Esophagus mucosa (tissue), 1 donor: ENCODE measurements at regions not wholly inside any gene's neighbourhood (a gene's known extent, or its start where the extent isn't known, plus 50 kb on each side); places are given as distances from the start of the nearest gene placed in this dataset.
"Not testable (repeated sequence)": the region's sequence is repeated elsewhere in the genome, so short reads cannot be mapped to it uniquely, and the experiment has no call there.

ENCODE experiments used
- ATAC-seq: fragments of 200-7000 bp; cut with Tn5 transposase; one replicate; pipeline ENCODE4 v1.9.1; 2020
- donor health status: DM: yes; HTN: yes; CAD: no.

DNA sequence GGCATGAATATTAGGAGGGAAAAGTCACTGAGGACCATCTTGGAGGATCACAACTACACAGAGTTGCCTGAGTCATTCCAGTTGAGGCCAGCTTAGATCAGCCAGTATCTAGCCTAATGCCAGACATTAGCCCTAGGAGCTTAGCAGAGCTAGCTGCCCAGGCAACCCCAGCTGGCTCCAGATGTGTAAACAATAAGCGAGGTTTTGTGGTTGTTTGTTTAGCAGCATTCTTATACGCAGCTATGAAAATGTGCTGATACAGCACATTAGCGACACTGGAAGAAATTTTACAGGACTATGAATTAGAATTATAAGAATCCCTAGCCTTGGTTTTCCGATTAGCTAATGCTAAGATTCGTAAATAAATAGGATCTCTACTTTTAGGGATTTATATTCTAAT lies 59.3 kb downstream of the BTBD3 start:
- no peak for ATAC-seq

DNA sequence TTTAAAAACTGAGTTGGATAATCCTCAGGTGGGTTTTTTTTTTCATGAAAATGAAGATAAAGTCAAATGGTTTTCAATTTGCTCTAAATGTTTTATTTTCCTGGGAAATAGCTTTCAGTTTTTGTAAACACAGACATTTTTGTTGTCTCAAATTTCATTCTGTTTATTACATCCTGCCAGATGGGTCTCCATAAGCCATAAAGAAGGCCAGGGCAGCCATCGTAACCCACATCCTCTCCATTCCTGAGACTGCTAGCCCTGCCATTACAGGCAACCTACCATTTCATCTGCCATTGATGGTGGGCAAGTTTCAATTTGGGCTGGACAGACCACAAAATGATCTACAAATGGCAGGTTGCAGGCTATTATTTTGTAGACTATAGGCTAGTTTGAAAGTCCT lies 60.8 kb downstream of the BTBD3 start:
- no peak for ATAC-seq

DNA sequence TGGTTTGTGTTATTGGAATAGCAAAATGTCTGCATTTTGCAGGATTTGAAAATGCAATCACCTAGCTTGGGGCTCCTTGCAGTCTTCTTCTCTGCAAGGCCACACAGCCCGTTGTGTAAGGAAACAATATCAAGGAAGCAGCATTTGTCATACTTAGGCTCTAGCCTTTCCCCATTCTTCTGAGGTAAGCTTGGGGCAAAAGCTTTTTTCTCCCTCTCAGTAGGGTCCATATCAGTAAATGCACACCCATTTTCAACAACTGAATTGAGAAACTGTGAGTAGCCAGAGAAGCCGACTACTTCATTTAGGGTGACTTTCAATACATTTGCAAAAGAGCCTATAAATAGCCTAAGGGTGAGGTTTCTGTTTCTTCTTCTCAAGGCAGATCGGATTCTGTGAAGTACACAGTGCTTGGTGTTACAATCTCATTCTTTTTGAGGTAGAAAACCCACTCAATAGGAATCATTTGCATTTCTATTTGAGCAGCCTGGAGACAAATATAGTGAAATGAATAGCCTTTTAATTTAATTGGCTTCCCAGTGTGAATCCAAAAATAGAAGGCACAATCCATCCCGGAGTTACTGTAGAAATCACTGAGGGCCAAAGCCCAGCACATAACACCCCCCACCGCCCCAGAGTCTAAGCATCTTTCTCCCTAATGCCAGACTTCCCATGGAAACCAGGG lies 61.8 kb downstream of the BTBD3 start:
- ATAC-seq = no peak

DNA sequence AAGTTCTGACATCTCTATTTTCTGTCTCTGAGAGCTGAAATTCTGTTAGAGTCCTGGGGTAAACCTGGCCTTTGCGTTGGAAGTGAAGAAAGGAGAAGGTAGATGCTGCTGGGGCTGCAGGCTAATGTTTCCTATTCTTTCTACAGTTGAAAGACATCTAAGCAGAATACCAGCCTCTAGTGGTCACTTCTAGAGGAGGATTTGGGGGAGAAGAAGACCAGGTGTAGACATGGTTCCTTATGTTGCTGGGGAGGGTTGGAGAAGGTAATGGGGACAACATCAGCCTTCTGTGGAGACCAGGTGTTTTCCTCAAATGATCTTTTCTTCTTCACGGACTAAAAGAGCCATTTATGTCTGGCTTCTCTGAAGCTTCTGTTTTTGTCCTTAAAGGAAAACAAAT lies 62.6 kb downstream of the BTBD3 start:
- no peak for ATAC-seq

DNA sequence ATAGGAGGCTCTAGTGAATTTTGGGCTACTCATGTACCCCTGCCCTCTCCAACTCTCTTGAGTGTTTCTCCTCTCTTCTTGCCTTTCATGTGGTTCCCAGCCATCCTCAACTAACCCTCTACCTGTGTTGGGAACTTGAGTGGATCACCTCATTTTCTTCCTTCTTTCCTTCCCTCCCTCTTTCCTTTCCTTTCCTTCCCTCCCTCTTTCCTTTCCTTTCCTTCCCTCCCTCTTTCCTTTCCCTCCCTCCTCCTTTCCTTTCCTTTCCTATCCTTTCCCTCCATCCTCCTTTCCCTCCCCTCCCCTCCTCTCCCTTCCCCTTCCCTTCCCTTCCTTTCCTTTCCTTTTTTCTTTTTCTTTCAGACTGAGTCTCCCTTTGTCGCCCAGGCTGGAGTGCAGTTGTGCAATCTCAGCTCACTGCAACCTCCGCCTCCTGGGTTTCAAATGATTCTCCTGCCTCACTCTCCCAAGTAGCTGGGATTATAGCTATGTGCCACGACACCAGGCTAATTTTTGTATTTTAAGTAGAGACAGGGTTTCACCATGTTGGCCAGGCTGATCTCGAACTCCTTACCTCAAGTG lies 63.8 kb downstream of the BTBD3 start:
- ATAC-seq = no peak

DNA sequence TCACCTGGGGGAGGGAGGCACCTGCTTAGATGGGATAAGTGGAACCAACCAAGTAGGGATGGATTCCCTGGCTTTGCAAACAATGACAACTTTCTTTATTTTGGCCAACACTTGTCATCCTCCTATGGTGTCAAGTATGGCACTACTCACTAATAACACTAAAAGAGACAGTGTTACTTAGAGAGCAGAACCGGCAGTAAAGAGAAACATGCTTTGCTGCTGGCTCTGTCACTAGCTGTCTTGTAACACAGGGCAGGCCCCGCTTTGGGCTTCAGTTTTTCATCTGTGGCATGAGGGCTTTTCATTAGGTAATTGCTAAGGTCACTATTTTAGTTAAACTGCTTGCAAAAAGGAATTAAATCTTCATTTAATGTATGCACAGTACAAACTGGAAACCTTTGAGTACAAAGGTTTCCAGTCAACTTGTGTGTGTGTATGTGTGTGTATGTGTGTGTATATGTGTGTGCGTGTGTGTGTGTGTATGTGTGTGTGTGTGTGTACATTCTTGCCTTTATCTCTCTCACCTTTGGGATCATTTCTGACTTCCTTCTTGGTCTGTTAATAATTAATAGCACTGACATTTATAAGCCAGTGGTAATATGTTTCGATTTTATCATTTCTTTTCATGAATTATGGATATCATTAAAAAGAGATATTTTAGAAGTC lies 64.7 kb downstream of the BTBD3 start:
- ATAC-seq = no peak

DNA sequence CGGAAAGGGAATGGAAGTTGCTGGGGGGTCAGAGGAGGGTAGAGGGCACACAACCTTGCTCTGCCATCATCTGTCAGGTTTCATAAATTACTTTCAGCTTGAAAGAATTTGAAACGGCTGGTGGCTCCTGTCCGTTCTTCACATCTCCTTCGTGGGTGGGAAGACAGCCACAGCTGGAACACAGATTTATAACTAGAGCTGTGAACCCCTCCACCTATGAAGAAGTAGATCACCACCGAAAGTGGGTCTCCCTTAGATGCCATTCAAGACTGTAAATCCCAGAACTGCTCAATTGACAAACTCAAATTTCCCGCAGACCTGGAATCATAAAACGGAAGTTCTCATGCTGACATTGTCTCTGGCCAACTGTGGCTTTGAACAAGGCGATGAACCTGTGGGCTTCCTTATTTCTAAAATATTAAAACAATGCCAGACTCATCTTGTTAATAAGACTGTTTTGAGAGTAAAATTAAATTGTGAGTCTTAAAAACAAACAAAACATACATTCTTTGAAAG lies 65.3 kb downstream of the BTBD3 start:
- no peak for ATAC-seq

DNA sequence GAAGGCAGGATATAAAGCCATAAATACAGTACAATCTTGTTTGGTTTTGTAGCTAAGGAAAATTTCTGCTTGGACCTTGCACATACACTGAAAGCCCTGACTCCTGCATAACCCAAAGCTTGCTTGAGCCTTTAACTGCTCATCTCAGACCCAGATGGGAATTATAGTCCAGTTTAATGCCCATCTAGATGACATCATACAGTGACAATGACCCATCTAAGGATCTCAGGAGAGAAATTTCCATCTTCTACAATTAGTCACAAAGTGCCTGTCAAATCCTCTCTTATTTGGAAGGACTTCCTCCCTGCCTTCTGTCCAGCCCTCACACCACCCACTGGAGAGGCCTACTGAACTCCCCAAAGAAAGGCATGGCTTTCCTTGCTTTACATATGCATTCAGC lies 69.3 kb downstream of the BTBD3 start:
- ATAC-seq = no peak

DNA sequence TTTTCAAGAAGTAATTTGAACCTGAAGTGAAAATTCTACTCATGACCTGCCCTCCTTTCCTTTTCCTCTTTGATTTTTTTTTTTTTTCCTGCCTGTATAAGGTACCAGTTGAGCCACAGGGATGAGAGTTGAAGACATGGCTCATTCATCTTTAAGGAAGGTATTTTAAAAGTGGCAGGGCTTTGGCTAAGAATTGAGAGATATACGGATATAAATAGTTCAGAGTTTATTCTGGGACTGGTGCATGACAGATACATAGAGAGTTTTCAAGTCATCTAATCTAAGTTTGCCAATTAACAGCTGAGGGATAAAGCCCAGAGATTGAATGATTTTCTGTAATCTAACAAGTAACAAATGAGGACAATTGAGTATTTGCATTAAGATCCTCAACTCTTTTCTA lies 69.8 kb downstream of the BTBD3 start:
- ATAC-seq = no peak

DNA sequence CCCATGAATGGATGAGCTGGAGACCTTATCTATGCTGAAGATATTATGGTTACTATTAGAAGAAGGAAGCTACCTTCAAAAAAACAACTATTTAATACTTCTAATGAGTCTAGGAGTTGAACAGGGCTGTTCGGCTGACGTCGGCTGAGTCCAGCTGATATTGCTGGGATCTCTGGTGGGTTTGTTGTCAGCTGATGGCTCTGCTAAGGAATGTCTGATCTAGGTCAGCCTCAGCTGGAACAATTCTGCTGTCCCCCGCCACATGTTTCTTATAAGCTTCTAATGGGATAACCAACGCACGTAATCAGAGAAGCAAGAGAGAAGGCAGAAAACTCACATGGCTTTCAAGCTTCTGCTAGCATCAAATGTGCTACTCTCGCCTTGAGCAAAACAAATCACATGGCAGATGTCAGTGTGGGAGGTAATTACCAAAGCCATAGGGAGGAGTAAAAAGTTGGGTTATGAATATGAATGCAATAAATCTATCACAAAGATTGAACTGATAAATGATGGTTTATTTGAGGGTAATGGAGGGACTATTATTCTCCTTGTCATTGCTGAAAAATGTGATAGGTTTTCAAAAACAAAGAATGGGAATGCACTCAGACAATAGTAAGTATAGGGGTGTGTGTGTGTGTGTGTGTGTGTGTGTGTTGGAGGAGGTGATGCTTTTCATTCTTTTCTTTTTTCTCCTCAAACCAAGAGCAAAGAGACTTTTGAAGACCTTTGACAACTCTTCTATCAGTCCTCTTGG lies 71.5 kb downstream of the BTBD3 start:
- ATAC-seq = no peak

DNA sequence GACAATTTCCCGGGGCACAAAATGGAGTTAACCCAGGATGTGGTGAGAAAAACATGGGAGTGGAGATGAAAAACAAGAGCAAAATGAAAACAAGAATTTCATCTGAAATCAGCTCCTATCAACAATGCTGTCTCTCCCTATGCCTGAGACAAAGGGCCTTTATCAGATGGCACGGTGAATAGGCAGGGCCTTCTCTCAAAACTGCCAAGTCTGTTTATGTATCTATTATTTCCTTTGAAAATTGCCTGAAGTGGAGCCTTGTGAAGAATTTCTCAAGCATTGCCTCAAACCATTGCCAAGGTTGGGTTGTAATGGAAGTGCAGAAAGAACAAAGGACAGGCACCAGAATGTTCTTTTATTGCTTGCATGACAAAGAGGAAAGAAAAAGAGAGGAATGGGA lies 74.7 kb downstream of the BTBD3 start:
- ATAC-seq = no peak

DNA sequence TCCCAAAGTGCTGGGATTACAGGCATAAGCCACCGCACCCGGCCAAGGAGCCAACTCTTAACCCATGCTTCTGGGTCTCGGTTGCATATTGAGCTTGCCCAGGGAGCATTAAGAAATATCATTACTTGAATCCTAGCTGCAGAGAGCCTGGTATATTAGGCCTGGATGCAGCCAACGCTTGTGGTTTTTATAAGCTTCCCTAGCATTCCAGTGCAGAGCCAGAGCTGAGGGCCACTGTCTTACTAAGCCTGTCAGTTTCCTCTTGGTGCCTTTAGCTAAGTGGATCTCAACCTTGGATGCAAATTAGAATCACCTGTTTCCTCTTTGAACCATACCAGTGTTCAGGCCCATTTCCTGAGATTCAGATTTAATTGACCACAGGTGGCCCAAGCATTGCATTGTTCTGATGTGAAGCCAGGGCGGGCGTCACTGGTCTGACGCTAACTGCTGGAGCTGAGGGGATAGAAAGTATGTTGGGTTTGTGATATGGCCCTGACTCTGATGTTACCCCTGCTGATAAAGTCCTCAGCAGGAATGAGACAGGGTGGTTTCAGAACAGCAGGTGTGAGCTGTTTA lies 76.3 kb downstream of the BTBD3 start:
- no peak for ATAC-seq

DNA sequence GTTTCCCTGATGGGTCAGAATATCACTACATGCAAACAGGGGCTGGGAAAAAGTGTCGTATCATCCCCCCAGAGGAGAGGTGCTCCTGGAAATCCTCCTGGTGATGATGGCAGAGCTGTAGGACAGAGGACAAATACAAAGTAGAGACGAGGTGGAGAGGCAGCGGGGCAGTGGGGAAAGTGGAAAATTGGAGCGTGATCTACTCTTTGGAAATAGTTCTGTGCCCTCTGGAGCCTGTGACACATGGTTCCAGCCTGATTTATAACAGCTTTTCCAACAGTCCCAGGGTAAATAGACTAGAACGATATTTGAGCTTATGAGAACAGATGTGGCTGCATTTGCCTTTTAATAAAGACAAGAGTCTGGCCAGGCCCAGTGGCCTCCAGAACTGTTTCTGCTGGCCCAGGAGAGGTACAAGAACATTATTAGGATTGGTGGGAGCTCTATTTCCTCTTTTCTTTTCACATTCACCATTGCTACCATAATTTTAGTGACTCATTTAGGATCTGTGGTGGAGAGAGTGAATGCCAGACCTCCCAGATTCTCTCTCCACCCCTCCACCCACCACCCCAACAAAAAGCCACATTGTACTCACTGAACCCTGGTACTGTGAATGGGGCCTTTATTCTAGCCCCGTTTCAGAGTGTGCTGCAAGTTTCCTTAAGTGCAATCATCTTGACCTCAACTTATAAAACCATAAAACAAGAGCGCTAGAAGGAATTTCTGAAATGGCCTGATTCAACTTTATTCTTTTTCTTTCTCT lies 78.3 kb downstream of the BTBD3 start:
- no peak for ATAC-seq

DNA sequence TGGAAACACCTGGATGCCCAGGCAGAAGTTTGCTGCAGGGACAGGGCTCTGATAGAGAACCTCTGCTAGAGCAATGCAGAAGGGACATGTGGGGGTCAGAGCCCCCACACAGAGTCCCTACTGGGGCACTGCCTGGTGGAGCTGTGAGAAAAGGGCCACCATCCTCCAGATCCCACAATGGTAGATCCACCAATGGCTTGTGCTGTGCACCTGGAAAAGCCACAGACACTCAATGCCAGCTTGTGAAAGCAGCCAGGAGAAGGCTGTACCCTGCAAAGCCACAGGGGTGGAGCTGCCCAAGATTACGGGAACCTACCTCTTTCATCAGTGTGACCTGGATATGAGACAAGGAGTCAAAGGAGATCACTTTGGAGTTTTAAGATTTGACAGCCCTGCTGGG lies 87.1 kb downstream of the BTBD3 start:
- ATAC-seq = not testable (repeated sequence)

DNA sequence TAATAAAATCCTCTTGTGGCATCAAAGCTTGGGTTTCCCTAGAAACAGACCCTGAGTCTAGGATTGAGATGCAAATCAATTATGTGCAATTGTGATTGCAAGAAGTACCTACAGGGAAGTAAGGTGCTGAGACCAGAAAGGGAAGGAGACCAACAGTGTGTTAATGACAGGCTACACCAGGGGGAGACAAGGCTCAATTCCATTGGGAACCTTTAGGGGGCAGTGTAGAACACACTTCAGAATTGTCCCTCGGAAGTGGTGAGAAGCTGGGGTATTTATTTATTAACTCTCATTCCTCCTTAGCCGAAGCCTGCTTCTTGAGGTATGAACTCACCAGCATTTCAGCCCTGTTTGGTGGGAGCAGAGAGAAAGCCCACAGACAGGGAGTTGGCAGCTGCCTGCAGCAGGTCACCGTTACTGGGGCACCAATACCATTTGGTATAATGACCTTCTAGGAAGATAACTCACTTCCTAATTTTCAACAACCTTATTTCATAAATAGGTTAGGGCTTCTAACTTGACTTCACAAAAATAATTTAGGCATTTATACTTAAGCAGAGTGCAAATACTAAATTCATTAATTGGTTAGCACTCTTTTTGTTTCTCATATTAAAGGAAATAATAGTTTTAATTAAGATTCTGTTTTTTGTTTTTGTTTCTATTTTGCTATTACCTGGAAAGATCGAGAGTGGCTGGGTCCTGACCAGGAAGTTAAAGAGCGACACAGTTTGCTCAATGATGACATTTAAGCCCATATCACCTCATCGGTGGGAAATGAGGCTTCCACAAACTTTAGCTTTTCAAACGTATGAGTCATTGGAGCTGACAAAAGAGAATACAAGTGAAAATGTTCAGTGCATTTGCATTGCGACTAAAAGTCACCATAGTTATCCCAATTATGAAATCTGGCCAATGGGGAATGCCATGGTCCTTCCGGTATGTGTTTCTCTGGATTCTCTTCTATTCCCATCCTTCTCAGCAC lies 94.8 kb downstream of the BTBD3 start:
- ATAC-seq = peak; percentile 74

DNA sequence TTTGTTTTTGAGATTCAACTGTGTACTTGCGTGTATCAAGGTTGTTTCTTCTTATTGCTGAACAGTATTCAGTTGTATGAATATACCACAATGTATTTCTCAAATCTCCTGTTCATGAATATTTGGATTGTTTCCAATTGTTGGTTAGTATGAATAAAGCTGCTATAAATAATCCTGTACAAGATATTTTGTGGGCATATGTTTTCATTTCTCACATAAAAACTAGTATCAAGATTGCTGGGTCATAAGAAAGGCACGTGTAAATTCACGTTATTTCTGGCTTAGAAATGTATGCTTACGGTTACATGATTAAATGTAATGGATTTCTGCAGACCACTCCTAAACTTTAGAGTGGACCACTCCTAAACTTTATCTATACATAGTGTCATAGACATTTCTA lies 96.6 kb downstream of the BTBD3 start:
- ATAC-seq = no peak

DNA sequence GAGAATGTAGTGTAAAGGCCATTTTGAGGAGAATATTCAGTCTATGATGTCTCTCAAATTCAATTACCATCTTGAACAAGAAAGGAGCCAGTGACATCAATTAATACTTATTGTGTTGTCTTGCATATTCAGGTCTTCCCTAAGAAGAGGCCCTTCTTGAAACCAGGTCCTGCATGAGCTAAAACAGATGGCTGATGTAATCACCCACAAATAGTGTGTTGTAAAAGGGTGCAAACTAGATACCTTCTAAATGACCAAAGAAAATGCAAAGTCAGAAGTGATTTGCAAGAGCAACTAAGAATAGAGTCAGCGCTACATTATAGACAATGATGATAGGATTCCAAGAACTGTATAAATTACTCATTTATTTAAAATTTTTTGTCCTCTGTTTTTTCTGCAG lies 97.0 kb downstream of the BTBD3 start:
- no peak for ATAC-seq

DNA sequence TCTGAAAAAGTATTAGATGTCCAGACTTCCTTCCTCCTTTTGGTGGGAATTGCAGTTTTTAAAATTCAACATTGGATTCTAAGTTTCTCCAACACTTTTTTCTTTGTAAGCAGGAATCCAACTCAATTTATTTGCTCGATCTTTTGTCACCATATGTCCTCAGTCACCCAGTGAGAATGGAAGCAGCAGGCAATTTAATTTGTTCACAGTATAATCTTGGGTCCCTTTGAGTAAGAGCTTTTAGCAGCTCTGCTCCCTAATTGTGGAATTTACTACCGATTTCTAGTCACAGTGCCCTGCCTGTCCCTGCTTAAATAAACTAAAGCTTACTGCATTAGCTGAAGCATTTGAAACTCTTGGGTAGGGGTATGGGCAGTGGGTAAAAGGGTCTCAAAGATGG lies 98.6 kb downstream of the BTBD3 start:
- no peak for ATAC-seq

DNA sequence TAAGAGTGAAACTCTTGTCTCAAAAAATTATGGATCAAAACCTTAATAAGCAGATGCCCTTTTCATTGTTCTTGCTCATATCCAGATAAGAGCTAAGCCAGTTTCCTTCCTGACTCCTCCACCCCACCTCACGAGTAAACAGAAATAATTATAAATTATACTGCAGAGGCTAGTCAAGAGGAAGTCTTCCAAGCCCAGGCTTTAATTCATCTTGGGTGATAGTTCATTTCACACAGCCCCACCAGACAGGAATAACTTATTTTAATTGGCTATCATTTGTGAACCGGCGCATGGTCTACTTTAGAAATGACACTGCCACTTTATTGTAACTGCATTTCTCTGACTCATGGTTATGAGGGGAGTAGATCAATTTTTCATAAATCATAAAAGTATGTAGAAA lies 102.0 kb downstream of the BTBD3 start:
- no peak for ATAC-seq

DNA sequence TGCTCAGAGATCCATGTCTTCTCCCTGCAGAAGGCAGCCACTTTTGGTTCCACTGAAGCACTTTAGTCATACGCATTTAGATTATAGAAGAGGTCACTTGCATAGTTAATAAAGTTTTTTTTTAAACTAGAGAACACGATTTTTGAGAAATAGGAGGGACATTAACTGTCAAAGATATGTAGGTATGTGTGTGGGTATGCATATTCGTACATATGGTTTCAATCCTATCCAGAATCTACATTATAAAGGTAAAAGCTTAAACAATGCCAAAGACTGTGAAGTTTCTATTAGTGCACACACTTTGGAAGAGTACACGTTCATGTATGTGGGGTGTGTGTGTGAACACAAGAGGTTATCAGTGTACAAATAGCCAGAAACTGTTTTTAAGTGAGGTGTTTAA lies 103.2 kb downstream of the BTBD3 start:
- ATAC-seq = no peak

DNA sequence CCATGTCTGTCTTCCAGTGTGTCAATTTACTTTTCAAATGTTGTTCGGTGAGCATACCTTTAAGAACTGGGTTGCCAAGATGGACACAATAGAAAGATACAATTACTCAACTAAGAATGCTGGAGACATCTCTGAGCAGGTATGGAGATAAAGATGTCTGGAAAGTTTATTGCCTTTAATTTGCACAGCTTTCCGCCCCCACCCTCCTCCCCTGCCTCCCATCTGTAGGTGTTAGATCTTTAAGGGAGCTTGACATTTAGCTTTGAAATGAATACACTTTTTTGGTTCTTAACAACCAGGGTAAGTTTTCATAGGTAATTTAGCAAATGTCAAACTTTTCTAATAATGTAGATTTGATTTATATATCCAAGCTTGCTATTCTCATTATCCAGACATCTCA lies 104.4 kb downstream of the BTBD3 start:
- ATAC-seq = no peak
